OCI-LY1 (cell line): ENCODE measurements at regions not wholly inside any gene's neighbourhood (a gene's known extent, or its start where the extent isn't known, plus 50 kb on each side); places are given as distances from the start of the nearest gene placed in this dataset.

Experiments used
- CTCF ChIP-seq: fragments of 200-600 bp; sonication (generic), shearing (Covaris generic); IDR thresholded peaks from 2 replicates; pipeline ENCODE4 v1.5.1; 2017; ENCODE audit warnings: mild to moderate bottlenecking, antibody characterized with exemption, low read length, moderate library complexity, mixed read lengths
- EZH2 ChIP-seq: fragments of 200-600 bp; sonication (generic), shearing (Covaris generic); IDR thresholded peaks from 2 replicates; pipeline ENCODE4 v1.8.0; 2017; ENCODE audit warnings: borderline replicate concordance, mixed run types, mild to moderate bottlenecking, antibody characterized with exemption, low read length, moderate library complexity, mixed read lengths

GRCh38 chr16:86096850-86097249 is 197.9 kb downstream of the IRF8 start:
- TF ChIP-seq EZH2 (no peak), CTCF (no peak)
